ENCODE measurements at regions not wholly inside any gene's neighbourhood (a gene's known extent, or its start where the extent isn't known, plus 50 kb on each side); places are given as distances from the start of the nearest gene placed in this dataset.
A peak's percentile ranks its signal among the peaks of the same experiment; 100 is the strongest.

DNA sequence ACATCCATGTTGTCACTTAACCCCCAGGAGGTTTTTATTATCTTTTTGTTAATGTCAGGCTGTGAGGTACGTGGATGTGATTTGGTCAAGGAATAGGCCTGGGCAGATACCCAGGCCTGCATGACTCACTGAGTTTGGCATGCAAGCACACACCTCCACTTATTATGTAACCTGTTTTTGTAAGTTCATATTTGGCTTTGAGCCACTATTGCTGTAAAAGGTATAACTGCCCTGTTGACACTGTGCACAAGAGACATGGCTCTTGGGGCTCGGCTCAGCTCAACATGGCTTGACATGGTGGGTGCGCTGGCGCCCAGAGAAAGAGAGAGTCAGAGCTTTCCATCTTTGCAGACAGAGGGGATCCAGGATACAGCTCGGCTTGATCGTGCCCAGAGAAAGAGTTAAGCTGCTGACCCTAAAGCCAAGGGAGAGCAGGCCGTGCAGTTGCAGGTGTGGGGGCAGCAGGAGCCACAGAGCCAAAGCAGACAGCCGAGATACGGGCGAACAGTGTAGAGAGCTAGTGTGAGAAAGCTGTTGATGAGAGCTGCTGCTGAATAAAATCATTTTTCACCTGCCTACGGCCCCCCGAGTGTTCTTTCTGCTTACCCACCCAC is 67.9 kb upstream of the UNC13C start:
- DNase-seq (ENCODE audit: low spot score) = no peak
- H3K27me3 Mint-ChIP-seq (ENCODE audit: low read depth) = no peaks in the 10 kb centered on the region
- H3K4me3 Mint-ChIP-seq = no peak overlapping the region
- TF ChIP-seq, protein P1, sequence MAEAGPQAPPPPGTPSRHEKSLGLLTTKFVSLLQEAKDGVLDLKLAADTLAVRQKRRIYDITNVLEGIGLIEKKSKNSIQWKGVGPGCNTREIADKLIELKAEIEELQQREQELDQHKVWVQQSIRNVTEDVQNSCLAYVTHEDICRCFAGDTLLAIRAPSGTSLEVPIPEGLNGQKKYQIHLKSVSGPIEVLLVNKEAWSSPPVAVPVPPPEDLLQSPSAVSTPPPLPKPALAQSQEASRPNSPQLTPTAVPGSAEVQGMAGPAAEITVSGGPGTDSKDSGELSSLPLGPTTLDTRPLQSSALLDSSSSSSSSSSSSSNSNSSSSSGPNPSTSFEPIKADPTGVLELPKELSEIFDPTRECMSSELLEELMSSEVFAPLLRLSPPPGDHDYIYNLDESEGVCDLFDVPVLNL (CRISPR knock-in tag; IDR thresholded peaks at IDR 0.05; ENCODE audit: borderline replicate concordance, low read depth) = no peak
- TF ChIP-seq NR2C2 (CRISPR knock-in tag; IDR thresholded peaks at IDR 0.05) (no peak), RELA (CRISPR knock-in tag; IDR thresholded peaks at IDR 0.05; ENCODE audit: borderline replicate concordance) (no peak), GABPB1 (CRISPR knock-in tag; IDR thresholded peaks at IDR 0.05) (no peak), ZNF423 (CRISPR knock-in tag; IDR thresholded peaks at IDR 0.05) (no peak), EMX1 (CRISPR knock-in tag; IDR thresholded peaks at IDR 0.05) (no peak)
- no peaks in the 10 kb centered on the region for H3K36me3 Mint-ChIP-seq
- H3K9me3 Mint-ChIP-seq = no peaks in the 10 kb centered on the region
- peak overlapping the region; percentile 28; the same call in 1 of the 2 replicates for H3K27ac Mint-ChIP-seq
- no peak for ATAC-seq
- POLR2A ChIA-PET = no interaction called here
- CTCF ChIA-PET = no interaction called here
- peaks cover 4% of the 10 kb centered on the region; the same call in 1 of the 2 replicates for H3K4me1 Mint-ChIP-seq

DNA sequence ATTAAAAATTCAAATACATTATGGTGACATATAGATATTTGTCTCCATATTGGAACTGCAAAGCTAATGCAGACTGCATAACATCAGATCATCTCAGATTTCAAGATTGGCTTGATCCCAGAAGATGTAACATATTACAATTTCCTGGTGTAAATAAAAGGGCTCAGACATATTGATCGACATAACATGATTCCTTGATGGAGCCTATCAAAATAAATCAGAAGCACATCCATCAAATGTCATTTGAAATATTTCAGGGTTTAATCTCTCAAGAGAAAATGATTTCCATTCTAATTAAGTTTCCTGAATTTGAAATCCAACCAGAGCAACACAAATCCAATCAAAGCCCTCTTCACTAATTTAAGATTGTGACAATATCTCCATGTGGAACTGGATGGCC is 75.1 kb upstream of the UNC13C start:
- DNase-seq (ENCODE audit: low spot score) = no peak
- CTCF ChIA-PET = no interaction called here
- H3K4me1 Mint-ChIP-seq = peaks cover 11% of the 10 kb centered on the region
- no peak overlapping the region for H3K4me3 Mint-ChIP-seq
- no peak overlapping the region for H3K27ac Mint-ChIP-seq
- H3K9me3 Mint-ChIP-seq = no peaks in the 10 kb centered on the region
- no peaks in the 10 kb centered on the region for H3K27me3 Mint-ChIP-seq (ENCODE audit: low read depth)
- TF ChIP-seq HMGA2 (CRISPR knock-in tag; IDR thresholded peaks at IDR 0.05) (no peak), JUN (CRISPR knock-in tag; IDR thresholded peaks at IDR 0.05) (no peak), PRRX2 (CRISPR knock-in tag; IDR thresholded peaks at IDR 0.05) (no peak), JAZF1 (CRISPR knock-in tag; IDR thresholded peaks at IDR 0.05) (no peak), CREM (CRISPR knock-in tag; IDR thresholded peaks at IDR 0.05) (no peak), ZBTB21 (CRISPR knock-in tag; IDR thresholded peaks at IDR 0.05; ENCODE audit: borderline replicate concordance) (no peak), MYBL2 (CRISPR knock-in tag; IDR thresholded peaks at IDR 0.05) (no peak), NFATC4 (CRISPR knock-in tag; IDR thresholded peaks at IDR 0.05) (no peak), SMAD4 (CRISPR knock-in tag; IDR thresholded peaks at IDR 0.05) (no peak), EMX1 (CRISPR knock-in tag; IDR thresholded peaks at IDR 0.05) (no peak)
- TF ChIP-seq, protein P2, sequence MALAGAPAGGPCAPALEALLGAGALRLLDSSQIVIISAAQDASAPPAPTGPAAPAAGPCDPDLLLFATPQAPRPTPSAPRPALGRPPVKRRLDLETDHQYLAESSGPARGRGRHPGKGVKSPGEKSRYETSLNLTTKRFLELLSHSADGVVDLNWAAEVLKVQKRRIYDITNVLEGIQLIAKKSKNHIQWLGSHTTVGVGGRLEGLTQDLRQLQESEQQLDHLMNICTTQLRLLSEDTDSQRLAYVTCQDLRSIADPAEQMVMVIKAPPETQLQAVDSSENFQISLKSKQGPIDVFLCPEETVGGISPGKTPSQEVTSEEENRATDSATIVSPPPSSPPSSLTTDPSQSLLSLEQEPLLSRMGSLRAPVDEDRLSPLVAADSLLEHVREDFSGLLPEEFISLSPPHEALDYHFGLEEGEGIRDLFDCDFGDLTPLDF (CRISPR knock-in tag; IDR thresholded peaks at IDR 0.05) = no peak
- TF ChIP-seq, protein P3, sequence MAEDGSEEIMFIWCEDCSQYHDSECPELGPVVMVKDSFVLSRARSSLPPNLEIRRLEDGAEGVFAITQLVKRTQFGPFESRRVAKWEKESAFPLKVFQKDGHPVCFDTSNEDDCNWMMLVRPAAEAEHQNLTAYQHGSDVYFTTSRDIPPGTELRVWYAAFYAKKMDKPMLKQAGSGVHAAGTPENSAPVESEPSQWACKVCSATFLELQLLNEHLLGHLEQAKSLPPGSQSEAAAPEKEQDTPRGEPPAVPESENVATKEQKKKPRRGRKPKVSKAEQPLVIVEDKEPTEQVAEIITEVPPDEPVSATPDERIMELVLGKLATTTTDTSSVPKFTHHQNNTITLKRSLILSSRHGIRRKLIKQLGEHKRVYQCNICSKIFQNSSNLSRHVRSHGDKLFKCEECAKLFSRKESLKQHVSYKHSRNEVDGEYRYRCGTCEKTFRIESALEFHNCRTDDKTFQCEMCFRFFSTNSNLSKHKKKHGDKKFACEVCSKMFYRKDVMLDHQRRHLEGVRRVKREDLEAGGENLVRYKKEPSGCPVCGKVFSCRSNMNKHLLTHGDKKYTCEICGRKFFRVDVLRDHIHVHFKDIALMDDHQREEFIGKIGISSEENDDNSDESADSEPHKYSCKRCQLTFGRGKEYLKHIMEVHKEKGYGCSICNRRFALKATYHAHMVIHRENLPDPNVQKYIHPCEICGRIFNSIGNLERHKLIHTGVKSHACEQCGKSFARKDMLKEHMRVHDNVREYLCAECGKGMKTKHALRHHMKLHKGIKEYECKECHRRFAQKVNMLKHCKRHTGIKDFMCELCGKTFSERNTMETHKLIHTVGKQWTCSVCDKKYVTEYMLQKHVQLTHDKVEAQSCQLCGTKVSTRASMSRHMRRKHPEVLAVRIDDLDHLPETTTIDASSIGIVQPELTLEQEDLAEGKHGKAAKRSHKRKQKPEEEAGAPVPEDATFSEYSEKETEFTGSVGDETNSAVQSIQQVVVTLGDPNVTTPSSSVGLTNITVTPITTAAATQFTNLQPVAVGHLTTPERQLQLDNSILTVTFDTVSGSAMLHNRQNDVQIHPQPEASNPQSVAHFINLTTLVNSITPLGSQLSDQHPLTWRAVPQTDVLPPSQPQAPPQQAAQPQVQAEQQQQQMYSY (CRISPR knock-in tag; IDR thresholded peaks at IDR 0.05) = no peak
- TF ChIP-seq, protein P4, sequence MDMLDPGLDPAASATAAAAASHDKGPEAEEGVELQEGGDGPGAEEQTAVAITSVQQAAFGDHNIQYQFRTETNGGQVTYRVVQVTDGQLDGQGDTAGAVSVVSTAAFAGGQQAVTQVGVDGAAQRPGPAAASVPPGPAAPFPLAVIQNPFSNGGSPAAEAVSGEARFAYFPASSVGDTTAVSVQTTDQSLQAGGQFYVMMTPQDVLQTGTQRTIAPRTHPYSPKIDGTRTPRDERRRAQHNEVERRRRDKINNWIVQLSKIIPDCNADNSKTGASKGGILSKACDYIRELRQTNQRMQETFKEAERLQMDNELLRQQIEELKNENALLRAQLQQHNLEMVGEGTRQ (CRISPR knock-in tag; IDR thresholded peaks at IDR 0.05) = no peak
- TF ChIP-seq, protein P5, sequence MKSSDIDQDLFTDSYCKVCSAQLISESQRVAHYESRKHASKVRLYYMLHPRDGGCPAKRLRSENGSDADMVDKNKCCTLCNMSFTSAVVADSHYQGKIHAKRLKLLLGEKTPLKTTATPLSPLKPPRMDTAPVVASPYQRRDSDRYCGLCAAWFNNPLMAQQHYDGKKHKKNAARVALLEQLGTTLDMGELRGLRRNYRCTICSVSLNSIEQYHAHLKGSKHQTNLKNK (CRISPR knock-in tag; IDR thresholded peaks at IDR 0.05) = no peak
- TF ChIP-seq, protein P6, sequence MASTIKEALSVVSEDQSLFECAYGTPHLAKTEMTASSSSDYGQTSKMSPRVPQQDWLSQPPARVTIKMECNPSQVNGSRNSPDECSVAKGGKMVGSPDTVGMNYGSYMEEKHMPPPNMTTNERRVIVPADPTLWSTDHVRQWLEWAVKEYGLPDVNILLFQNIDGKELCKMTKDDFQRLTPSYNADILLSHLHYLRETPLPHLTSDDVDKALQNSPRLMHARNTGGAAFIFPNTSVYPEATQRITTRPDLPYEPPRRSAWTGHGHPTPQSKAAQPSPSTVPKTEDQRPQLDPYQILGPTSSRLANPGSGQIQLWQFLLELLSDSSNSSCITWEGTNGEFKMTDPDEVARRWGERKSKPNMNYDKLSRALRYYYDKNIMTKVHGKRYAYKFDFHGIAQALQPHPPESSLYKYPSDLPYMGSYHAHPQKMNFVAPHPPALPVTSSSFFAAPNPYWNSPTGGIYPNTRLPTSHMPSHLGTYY (CRISPR knock-in tag; IDR thresholded peaks at IDR 0.05) = no peak
- no peak for ATAC-seq
- POLR2A ChIA-PET = no interaction called here
- no peaks in the 10 kb centered on the region for H3K36me3 Mint-ChIP-seq

All from WTC11 (cell line).